ENCODE measurements at regions not wholly inside any gene's neighbourhood (a gene's known extent, or its start where the extent isn't known, plus 50 kb on each side); places are given as distances from the start of the nearest gene placed in this dataset.

- TF ChIP-seq EZH2 (IDR thresholded peaks at IDR 0.05) (no peak), CTCF (IDR thresholded peaks at IDR 0.05) (no peak), EZH2phosphoT487 (IDR thresholded peaks at IDR 0.05) (no peak)
These were observed 49.8 kb upstream of the ARL8B start for GRCh38 chr3:5072100-5072816.

Measured in neural progenitor cell (in vitro differentiated cells).